ENCODE measurements at regions not wholly inside any gene's neighbourhood (a gene's known extent, or its start where the extent isn't known, plus 50 kb on each side); places are given as distances from the start of the nearest gene placed in this dataset.
"Not testable (repeated sequence)": the region's sequence is repeated elsewhere in the genome, so short reads cannot be mapped to it uniquely, and the experiment has no call there.

GRCh38 chr10:9081961-9082360 is 1027.5 kb downstream of the GATA3 start:
- DNase-seq = no peak

GRCh38 chr10:9091530-9092093 is 1037.1 kb downstream of the GATA3 start:
- DNase-seq = no peak

- no peak for DNase-seq
These were observed 1041.8 kb downstream of the GATA3 start for GRCh38 chr10:9096288-9096687.

- DNase-seq = no peak
These were observed 1042.9 kb downstream of the GATA3 start for GRCh38 chr10:9097206-9097990.

GRCh38 chr10:9097991-9098306 is 1043.5 kb downstream of the GATA3 start:
- no peak for DNase-seq

GRCh38 chr10:9102026-9102425 is 1047.5 kb downstream of the GATA3 start:
- no peak for DNase-seq

GRCh38 chr10:9103301-9103700 is 1048.8 kb downstream of the GATA3 start:
- no peak for DNase-seq

GRCh38 chr10:9111976-9112375 is 1057.5 kb downstream of the GATA3 start:
- DNase-seq = no peak

- no peak for DNase-seq
These were observed 1072.2 kb downstream of the GATA3 start for GRCh38 chr10:9126728-9127127.

GRCh38 chr10:9137368-9137767 is 1082.9 kb downstream of the GATA3 start:
- no peak for DNase-seq

- not testable (repeated sequence) for DNase-seq
These were observed 1084.3 kb downstream of the GATA3 start for GRCh38 chr10:9138829-9139228.

GRCh38 chr10:9140373-9140772 is 1085.9 kb downstream of the GATA3 start:
- DNase-seq = no peak

GRCh38 chr10:9147475-9147874 is 1093.0 kb downstream of the GATA3 start:
- no peak for DNase-seq

GRCh38 chr10:9149134-9149533 is 1094.6 kb downstream of the GATA3 start:
- no peak for DNase-seq

GRCh38 chr10:9153057-9153456 is 1098.6 kb downstream of the GATA3 start:
- not testable (repeated sequence) for DNase-seq

- no peak for DNase-seq
These were observed 1103.2 kb downstream of the GATA3 start for GRCh38 chr10:9157656-9158055.

GRCh38 chr10:9158675-9159074 is 1104.2 kb downstream of the GATA3 start:
- DNase-seq = no peak

- DNase-seq = no peak
These were observed 1105.8 kb downstream of the GATA3 start for GRCh38 chr10:9160275-9160674.

GRCh38 chr10:9163699-9164098 is 1109.2 kb downstream of the GATA3 start:
- no peak for DNase-seq

GRCh38 chr10:9166770-9167169 is 1112.3 kb downstream of the GATA3 start:
- no peak for DNase-seq

GRCh38 chr10:9172276-9172675 is 1117.8 kb downstream of the GATA3 start:
- DNase-seq = no peak

GRCh38 chr10:9175200-9175599 is 1120.7 kb downstream of the GATA3 start:
- no peak for DNase-seq

GRCh38 chr10:9183197-9183880 is 1128.9 kb downstream of the GATA3 start:
- not testable (repeated sequence) for DNase-seq
